HG03039 (cell line): ENCODE measurements at regions not wholly inside any gene's neighbourhood (a gene's known extent, or its start where the extent isn't known, plus 50 kb on each side); places are given as distances from the start of the nearest gene placed in this dataset.
"Not testable (repeated sequence)": the region's sequence is repeated elsewhere in the genome, so short reads cannot be mapped to it uniquely, and the experiment has no call there.

Source experiments
- ATAC-seq: cut with Tn5 transposase; IDR thresholded peaks from one replicate; pipeline ENCODE4 v1.9.1; 2021; ENCODE audit warnings: mild to moderate bottlenecking, moderate library complexity; ENCODE audit not compliant: unreplicated experiment

DNA sequence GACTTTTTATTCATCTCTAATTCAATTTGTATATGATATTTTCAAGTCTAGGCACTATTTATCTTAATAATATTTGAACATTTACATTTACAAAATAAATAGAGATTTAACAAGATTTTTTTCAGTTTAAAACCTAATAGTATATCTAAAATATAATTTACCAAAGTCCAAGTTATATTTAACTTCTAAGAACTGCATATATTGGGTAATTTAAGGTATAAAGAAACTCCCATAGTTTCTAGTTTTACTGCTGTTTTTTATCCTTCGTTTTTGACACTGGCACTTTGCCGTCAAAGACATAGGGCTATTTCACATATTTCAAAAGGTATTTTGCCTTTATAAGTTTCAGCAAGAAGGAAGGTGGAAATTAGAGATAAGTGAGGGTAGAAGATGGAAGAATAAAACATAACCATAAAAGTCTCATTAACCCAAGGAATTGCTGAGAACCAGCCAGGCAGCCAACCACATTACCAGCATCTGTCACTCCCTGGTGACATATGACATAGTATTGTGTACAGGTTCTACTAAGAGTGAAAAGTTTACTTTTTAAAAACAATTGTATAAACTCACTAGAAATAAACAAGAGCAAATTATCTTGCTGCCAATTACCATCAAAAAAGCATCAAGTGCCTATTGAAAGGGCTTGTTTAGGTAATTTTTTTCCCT, 251.5 kb downstream of the NSUN3 start:
- ATAC-seq, result no peak

DNA sequence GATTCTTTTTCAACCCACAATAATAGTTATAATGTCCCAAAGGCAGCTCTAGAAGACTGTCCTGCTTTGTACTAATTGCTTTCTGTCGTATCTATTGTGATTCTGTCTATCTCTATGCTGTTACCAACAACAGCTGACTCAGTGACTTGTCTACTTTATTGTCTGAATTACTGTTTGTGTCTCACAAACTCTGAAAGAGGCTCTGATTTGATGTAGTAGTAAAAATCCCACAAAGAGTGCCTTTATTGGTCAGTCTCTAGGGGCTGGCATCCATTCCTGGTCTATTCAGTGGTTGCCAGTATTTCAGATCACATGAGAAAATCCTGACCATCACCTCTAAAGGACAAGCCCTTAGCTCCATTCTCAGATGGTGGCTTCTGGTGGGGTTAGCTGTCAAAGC, 254.2 kb downstream of the NSUN3 start:
- ATAC-seq, result no peak

DNA sequence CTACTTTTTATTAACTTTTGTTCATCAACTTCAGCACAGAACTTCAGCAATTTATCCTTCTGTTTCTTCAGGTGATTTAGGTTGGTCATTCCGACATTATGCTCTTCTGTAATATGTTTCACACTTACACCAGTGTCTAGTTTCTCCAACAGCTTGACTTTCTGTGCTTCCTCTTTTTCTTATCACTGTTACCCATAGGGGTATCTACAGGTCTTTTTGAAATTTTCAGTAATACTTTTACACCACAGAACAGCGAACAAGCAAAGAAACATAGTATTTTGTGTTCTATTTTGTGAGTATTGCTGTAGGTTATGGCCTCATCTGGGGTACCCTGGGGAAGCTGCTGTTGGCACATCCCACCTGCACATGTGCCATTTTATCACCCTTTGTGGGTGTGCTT, 260.7 kb downstream of the NSUN3 start:
- ATAC-seq, result no peak

DNA sequence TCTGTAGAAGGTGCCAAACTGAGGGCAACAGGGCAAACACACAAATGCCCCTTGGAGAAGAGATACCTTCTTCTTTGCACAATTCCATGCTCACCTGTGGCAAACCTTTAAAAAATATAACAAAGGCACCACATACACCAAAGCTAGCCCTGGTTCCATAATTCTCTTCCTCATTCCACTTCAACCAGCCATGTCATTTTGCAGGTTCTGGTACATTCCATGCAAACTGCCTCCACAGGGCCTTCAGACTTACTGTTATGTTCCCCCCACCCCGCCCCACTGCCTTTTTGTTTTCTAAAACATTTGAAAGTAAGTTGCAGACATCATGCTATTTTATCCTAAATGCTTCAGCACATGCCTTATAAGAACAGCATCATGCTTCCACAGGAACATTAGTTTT, 269.0 kb downstream of the NSUN3 start:
- no peak for ATAC-seq

DNA sequence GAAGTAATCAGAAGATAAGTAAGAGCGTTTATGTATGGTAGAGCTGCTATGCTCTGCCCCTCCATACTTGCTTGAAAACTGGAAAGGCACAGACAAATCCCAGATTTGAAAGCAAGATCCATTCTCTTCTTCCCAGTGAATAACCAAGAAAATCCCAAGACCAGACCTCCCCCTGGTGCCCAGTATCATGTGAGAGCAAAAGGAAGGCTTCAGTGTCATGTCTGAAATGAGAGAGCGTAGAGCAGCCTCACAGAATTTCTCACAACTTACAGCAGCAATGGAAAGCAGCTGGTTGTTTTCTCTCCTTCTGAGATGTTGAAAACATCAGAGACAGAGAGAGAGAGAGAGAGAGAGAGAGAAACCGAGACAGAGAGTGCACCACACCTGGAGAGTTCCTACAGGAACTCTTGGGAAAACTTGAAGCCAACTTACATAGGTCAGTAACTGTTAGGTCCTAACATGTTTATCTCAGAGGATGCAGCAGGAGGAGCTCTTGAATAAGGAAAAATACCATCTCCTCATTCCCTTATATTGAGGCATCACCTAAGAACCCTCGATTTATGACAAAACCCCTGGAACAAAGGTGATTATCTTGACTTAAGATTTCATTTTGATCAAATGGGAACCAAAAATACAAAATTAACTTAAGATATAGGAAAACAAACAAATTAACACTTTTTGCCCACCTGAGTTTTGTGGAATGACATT, 273.3 kb downstream of the NSUN3 start:
- ATAC-seq, result no peak

DNA sequence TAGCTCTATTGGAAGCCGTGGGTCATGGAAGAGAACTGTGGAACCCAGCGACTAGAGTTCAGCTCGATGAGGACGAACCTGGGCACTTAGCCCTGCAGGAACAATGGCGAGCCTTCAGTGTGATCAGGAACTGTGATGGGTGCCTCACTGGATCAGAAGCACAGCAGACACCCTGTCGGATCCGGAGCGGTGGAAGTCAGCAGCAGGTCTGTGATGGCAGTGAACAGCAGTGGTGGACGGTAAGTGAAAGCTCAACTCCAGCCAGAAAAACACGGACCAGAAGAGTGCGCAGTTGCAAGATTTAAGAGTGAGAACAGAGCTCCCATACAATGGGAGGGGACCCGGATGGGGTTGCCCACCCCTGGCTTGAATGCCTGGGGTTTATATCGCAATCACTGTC, 282.2 kb downstream of the NSUN3 start:
- no peak for ATAC-seq

DNA sequence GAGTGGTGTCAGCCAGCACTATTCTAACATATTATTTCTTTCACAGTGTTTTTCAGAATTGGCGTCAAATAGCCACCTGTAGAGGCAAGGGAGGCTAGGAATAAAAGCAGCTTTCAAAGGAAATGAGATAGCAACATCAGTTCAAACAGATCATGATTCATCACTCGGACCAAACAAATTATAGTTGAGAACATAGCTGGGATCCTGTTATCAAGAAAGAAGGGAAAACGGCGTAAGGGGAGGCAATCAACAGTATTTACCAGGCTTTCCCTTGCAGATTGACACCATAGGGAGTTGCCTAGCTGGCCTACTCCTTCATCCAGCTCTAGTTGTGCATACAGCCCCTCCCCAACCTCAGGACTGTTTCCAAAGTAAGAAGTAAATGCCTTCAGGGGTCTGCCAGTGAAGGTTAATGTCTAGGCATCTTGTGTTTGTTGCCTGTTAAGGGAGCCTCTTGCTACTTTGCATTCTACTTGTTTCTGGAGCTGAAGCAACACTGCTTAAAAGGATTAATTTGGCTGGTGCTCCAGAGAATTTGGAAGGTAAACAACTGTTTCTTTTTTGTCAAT, 286.5 kb downstream of the NSUN3 start:
- no peak for ATAC-seq

DNA sequence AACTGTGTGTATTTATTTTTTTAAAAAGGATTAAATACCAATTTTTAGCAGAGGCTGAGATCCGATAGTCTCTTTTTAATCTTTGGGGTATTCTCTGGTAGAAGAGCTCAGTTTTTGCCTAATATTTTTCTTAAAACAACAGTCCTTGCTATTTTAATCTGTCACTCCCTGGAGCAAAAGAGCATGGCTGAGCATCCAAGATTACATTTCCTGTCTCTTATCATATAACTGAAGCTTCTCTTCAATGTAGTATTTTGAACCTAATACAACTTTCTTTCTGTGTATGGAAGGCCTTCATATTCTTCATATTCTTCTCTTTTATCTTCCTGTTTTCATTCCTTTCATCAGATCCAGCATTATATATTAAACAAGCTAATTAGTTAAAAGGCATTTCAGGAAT, 293.7 kb downstream of the NSUN3 start:
- ATAC-seq, result no peak

DNA sequence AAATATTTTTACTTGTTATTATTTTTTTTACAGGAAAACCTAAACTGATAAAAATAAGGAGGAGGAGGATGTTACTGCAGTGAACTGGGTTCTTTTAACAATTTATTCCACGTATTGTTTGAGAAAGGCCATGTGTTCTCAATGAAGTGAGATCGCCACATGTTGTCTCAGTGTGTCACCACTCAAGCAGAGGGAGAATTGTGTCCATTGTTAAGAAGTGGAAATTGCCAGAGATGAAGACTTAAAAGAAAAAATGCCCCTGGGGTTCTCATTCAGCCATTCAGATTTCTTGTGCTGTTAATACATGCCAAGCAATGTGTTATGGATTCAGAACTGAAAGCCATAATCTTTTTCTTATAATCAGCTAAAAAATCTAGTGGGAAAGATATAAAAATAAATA, 297.1 kb downstream of the NSUN3 start:
- ATAC-seq, result no peak

DNA sequence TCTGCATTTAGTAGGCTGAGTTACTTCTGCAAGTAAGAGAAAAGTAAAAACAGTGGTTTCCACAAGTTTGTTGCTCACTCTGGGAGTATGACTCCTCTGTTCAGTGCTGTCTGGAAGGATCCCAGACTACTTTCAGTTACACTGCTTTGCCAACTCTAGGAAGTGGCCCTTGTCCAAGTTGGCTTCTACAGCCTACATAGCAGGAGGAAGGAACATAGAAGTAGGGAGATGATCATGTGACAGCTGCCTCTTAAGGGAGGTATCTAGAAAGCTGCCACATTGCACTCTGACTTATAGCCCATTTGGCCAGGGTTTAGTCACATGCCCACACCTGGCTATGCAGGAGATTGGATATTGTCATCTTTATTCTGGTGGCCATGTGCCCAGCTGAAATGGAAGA, 298.1 kb downstream of the NSUN3 start:
- no peak for ATAC-seq

DNA sequence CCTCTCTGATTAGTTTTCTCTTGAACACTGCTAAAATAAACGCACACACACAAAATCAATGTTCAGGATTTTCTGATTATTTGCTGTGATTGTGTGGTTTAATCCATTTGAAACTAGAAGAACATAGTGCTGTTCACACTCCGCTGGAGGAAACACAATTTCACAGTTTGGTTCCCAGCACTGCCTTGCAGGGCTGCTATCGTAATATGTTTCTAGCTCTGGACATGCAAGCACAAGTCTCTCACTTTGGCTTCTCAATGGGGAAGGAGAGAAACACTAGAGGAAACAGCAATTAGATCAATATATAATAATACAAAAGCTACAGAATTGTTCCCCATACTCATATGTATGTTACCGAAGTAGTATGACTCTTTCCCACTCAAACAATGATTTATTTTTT, 299.5 kb downstream of the NSUN3 start:
- no peak for ATAC-seq

DNA sequence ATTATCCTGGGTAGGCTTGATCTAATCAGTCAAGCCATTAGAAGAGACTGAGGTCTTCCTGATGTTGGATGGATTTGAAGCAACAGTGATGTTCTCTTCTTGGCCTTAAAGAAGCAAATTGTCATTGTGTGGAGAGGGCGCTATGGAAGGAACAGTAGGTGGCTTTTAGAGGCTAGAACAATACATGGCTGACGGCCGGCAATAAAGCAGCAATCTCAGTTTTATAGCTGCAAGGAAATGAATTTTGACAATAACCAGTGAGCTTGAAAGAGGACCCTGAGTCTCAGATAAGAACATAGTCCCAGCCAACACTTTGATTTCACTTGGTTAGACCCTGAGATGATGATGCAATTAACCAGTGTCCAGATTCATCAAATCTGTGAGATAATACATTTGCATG, 302.1 kb downstream of the NSUN3 start:
- no peak for ATAC-seq

DNA sequence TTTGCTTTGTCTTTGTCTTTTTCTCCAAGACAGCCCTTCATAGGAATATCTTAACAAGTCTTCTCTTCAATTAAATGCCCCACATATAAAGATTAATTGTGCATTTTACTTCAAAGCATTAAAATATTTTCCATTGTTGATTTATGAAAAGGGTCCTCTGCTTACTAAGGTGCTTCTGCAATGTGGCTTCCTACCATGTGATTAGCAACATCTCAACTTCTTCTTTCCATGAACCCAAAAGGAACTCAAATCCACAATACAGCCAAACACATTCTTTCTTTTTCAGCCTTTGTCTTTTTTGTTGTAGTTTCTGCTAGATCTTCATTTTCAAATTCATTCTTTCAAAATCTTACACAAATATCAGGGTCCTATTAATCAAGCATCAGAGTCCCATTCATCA, 309.2 kb downstream of the NSUN3 start:
- ATAC-seq, result no peak

DNA sequence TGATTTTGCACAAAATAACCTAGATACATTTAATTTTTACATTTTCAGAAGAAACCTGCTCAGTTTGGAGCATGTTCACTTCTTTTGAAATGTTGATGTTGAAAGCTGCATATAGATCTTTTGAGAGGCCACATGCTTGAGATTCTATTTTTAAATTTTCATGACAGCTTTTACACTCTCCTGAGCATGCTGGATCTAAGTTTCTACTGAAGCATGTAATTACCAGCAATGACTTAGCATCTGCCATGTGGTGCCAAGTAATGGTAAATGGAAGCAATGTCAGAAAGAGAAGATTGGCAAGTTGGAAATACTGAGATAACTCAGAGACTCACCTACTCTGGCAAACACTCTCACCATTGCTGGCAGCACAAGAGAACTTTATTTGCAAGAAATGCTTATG, 310.6 kb downstream of the NSUN3 start:
- ATAC-seq, result no peak

DNA sequence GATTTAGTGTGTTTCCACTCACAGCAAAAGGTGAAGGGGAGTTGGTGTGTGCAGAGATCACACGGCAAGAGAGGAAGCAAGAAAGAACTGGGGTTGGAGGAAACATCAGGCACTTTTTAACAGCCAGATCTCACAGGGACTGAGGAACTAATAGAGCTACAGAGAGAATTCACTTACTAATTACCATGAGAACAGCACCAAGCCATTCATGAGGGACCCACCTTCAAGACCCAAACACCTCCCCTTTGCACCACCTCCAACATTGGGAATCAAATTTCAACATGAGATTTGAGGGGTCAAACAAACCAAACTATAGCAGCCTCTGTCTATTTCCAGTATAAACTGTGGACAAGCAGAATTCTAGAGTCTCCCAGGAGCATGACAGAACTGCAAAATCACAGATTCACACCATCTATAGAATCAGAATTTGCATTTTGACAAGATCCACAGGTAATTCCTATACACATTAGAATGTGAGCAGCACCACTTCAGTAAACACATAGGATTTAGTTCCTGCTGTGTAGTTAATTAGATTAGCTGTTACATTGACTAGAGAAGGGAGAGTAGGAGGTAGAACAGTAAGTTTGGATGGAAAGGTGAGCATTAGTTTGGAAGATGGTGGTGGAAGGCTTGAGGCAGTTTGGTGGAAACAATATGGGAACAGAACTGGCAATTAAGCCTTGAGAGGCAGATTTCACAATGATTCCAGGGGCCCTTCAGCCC, 311.7 kb downstream of the NSUN3 start:
- no peak for ATAC-seq

DNA sequence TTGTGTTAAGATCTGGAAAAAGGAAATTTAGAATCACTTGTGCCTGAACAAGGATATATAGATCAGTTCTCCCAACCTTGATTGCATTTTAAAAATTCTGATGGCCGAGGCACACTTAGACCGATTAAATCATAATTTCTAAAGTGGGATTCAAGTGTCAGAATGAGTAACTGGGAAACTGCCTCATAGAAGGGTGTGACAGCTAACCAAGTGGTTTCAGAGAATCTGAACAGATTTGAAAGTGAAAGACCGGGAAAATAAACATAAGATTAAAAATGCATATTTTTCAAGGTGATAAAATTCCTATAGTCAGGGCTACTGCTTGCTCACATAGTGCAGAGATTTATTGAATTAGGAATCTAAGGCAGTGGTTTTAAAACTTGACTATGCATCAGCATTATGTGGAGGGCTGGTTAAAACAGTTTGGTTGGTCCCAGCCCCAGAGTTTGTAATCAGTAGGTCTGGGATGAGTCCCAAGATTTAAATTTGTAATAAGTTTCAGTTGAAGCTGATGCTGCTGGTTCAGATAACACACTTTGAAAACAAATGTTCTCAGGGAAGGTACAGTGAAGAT, 314.3 kb downstream of the NSUN3 start:
- ATAC-seq, result not testable (repeated sequence)

DNA sequence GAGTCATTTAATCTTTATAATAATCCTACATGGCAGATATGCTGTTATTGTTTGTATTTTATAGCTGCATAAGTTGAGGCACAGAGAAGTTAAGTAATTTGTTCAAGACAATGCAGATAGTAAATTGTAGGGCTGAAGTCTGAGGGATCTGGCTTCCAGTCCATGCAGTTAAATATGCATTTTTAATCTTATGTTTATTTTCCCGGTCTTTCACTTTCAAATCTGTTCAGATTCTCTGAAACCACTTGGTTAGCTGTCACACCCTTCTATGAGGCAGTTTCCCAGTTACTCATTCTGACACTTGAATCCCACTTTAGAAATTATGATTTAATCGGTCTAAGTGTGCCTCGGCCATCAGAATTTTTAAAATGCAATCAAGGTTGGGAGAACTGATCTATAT, 315.0 kb downstream of the NSUN3 start:
- not testable (repeated sequence) for ATAC-seq

DNA sequence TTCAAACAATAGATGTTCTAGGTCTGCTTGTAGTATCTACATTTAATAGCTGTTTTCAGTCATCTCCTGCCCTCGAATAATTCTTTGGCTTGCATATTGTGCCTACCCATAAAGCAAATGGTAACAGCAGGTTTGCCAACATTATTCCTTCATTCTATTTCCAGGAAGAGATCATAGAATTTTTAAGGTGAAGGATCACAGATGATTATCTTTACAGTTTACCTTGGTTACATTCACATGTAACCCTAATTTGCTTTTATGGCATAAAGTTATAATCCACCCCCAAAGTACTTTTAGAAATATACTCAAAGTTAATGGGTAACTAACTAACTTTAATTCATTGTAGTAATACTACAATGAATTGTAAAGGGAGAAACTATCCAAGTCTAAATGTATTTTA, 315.5 kb downstream of the NSUN3 start:
- ATAC-seq, result no peak

DNA sequence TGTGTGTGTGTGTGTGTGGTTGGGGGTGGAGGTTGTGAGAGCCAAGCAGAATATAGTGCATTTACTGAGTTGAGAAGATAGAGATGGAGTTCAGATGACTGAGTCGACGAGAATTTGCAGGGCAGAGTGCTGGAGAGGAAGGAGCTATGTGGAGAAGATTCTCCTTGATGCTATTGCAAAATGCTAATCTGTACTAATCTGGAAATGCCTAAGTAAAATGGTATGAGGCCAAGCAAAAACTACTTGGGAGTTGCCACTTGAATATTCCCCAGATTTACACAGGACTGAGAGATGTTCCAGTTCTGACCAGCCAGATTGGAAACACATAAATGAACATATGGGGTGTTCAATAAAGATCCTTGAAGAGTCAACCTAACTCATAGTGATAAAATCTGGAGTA, 316.4 kb downstream of the NSUN3 start:
- no peak for ATAC-seq

DNA sequence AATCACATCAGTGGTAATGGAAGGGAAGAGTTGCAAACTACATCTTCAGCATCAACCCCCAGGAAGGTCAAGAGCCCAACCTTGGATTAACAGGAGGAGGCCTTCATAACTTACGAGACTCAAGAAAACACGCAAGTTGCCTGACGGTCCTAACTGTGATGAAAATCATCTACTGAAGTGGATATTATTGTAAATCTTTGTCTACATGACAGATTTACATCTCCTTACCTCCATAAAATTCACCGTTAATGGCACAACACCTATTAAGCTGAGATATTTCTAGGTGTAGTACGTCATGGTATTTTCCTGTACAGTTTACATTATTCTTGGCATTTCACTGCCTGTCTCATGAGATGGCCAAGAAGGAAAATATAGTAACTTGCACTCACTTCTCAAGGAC, 332.0 kb downstream of the NSUN3 start:
- no peak for ATAC-seq

DNA sequence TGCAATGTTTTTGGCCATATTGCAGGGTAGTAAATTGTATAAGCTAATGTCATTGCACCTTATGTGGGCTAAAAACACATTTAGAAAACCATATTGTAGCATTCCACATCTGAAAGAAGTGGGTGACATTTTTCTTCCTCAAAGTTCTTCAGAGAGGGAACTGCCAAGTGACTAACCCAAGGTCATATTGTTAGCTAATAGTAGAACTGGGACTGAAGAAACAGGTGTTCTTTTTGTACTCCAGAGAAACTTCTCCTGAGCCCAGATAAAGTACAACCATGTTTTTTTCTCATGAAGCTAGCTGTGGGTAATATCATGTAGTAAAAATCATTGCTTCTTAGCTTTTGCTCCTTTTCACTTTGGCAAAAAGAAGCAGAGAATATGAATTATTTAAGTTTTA, 333.0 kb downstream of the NSUN3 start:
- no peak for ATAC-seq

DNA sequence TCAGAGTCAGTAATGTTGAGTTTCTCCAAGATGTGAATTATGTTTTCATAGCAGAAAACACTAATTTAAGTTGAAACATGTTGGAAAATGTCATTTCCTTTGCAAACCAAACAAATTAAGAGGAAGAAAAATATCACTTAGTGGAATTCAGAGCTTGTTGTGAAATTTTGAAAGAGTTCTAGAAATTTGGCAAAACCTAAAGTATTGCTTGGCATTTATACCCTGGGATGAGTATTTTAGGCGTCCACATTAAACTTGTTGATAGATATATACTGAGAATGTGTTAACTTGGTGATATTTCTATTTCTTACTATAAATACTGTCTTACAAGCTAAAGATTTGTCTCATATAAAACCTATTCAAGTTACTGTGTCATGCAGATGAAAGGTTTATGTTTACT, 335.2 kb downstream of the NSUN3 start:
- ATAC-seq, result no peak
